H1 (cell line): ENCODE measurements at regions not wholly inside any gene's neighbourhood (a gene's known extent, or its start where the extent isn't known, plus 50 kb on each side); places are given as distances from the start of the nearest gene placed in this dataset.
A peak's percentile ranks its signal among the peaks of the same experiment; 100 is the strongest.

Source experiments
- CTCF ChIA-PET: fragments of 300-600 bp; sonication (Branson Sonifier 250); formaldehyde crosslinking; loops from one replicate; lab custom pipeline; 2021; ENCODE audit not compliant: partially characterized antibody; lab: Charles Lee
- POLR2A ChIA-PET: fragments of 300-600 bp; sonication (Branson Sonifier 250); formaldehyde crosslinking; loops from one replicate; lab custom pipeline; 2021; ENCODE audit warnings: inconsistent platforms; ENCODE audit not compliant: partially characterized antibody; lab: Charles Lee
- DNase-seq, 2 experiments: peaks; one replicate each; pipeline versions ENCODE4 v3.0.0 to v3.0.0-alpha.2; 2010 to 2022; ENCODE audit warnings: low spot score in 2 of 2, low read depth in 1 of 2, mixed read lengths in 1 of 2
- FAIRE-seq: peaks from 2 replicates; lab custom pipeline; 2011; peaks lifted over from hg19 to GRCh38; lab: Jason Lieb, UNC
- H2AFZ ChIP-seq: 2 replicates; pipeline ENCODE4 v1.8.1; 2012; ENCODE audit warnings: low read length, inconsistent platforms
- H2AK5ac ChIP-seq: 2 replicates; pipeline ENCODE4 v1.6.1; 2013; ENCODE audit warnings: low read depth, low read length
- H2BK120ac ChIP-seq: replicated peaks from 2 replicates; pipeline ENCODE3; 2013; ENCODE audit warnings: low read depth, low read length, inconsistent platforms
- H2BK12ac ChIP-seq: 2 replicates; pipeline ENCODE4 v1.6.1; 2013; ENCODE audit warnings: low read depth, low read length
- H2BK15ac ChIP-seq: 2 replicates; pipeline ENCODE4 v1.6.1; 2013; ENCODE audit warnings: low read length
- H2BK20ac ChIP-seq: 2 replicates; pipeline ENCODE4 v1.6.1; 2013; ENCODE audit warnings: low read length
- H2BK5ac ChIP-seq: 2 replicates; pipeline ENCODE4 v1.6.1; 2013; ENCODE audit warnings: low read depth, low read length
- H3K14ac ChIP-seq: 2 replicates; pipeline ENCODE4 v1.6.1; 2013; ENCODE audit warnings: inconsistent platforms; ENCODE audit not compliant: insufficient read length
- H3K18ac ChIP-seq: 2 replicates; pipeline ENCODE4 v1.6.1; 2013; ENCODE audit warnings: low read length; ENCODE audit errors: extremely low read depth
- H3K23ac ChIP-seq: 2 replicates; pipeline ENCODE4 v1.6.1; 2013; ENCODE audit warnings: inconsistent platforms; ENCODE audit not compliant: insufficient read length
- H3K23me2 ChIP-seq: 2 replicates; pipeline ENCODE4 v1.6.1; 2013; ENCODE audit warnings: low read depth, low read length
- H3K27ac ChIP-seq: 2 replicates; pipeline ENCODE4 v1.6.1; 2011; ENCODE audit warnings: low read depth, low read length, inconsistent platforms
- H3K27me3 ChIP-seq, 4 experiments: replicated peaks in 1 of 4; 1 replicate in 1 of 4; 2 replicates in 3 of 4; pipeline versions ENCODE4 v1.6.1 to v1.8.1; 2011 to 2013; ENCODE audit warnings: low read length in 3 of 4, mild to moderate bottlenecking in 3 of 4, inconsistent platforms in 2 of 4, mixed read lengths in 2 of 4, moderate library complexity in 1 of 4; ENCODE audit not compliant: control insufficient read depth in 3 of 4, insufficient read depth in 3 of 4; ENCODE audit errors: extremely low read depth in 1 of 4
- H3K36me3 ChIP-seq, 4 experiments: 2 replicates each; pipeline versions ENCODE4 v1.6.1 to v1.8.1; 2011 to 2013; ENCODE audit warnings: mild to moderate bottlenecking in 4 of 4, low read length in 3 of 4, moderate library complexity in 2 of 4, control low read depth in 1 of 4, inconsistent platforms in 1 of 4; ENCODE audit not compliant: insufficient read depth in 4 of 4, control insufficient read depth in 2 of 4
- H3K4ac ChIP-seq: replicated peaks from 2 replicates; pipeline ENCODE3; 2013; ENCODE audit warnings: low read length, low read depth, mixed read lengths, inconsistent platforms; ENCODE audit not compliant: insufficient read length
- H3K4me1 ChIP-seq, 4 experiments: replicated peaks in 1 of 4; 1 replicate in 1 of 4; 2 replicates in 3 of 4; pipeline versions ENCODE4 v1.6.1 to v1.8.1; 2011 to 2013; ENCODE audit warnings: low read length in 3 of 4, inconsistent platforms in 2 of 4, mixed read lengths in 1 of 4; ENCODE audit not compliant: insufficient read depth in 4 of 4, control insufficient read depth in 3 of 4
- H3K4me2 ChIP-seq, 2 experiments: 2 replicates each; pipeline versions ENCODE4 v1.6.1 to v1.8.1; 2011 to 2013; ENCODE audit warnings: low read depth in 2 of 2, low read length in 2 of 2, control low read depth in 1 of 2, inconsistent platforms in 1 of 2, mild to moderate bottlenecking in 1 of 2; ENCODE audit not compliant: insufficient read depth in 1 of 2
- H3K4me3 ChIP-seq, 4 experiments: fragments of 200-600, 300-600 bp in 1 of 4; sonication (generic), shearing (Covaris generic), sonication (Bioruptor Twin) in 1 of 4; 2 replicates each; pipeline versions ENCODE4 v1.5.1 to v1.8.1; 2011 to 2016; ENCODE audit warnings: low read length in 4 of 4, low read depth in 3 of 4, control low read depth in 2 of 4, inconsistent platforms in 2 of 4, mild to moderate bottlenecking in 2 of 4, mixed read lengths in 1 of 4, moderate library complexity in 1 of 4; ENCODE audit not compliant: insufficient read depth in 2 of 4; ENCODE audit errors: extremely low read depth in 1 of 4
- H3K56ac ChIP-seq: replicated peaks from 2 replicates; pipeline ENCODE3; 2013; ENCODE audit warnings: low read depth, mild to moderate bottlenecking, mixed read lengths, low read length, inconsistent platforms; ENCODE audit not compliant: insufficient read length
- H3K79me1 ChIP-seq: 2 replicates; pipeline ENCODE4 v1.6.1; 2013; ENCODE audit warnings: low read depth, low read length, control low read depth
- H3K79me2 ChIP-seq, 2 experiments: 2 replicates each; pipeline versions ENCODE4 v1.6.1 to v1.8.1; 2012 to 2013; ENCODE audit warnings: low read length in 2 of 2, mild to moderate bottlenecking in 2 of 2, inconsistent platforms in 1 of 2; ENCODE audit not compliant: insufficient read depth in 2 of 2, control insufficient read depth in 1 of 2
- H3K9ac ChIP-seq, 4 experiments: replicated peaks in 1 of 4; 1 replicate in 1 of 4; 2 replicates in 3 of 4; pipeline versions ENCODE4 v1.6.1 to v1.8.1; 2011 to 2013; ENCODE audit warnings: low read depth in 3 of 4, low read length in 3 of 4, control low read depth in 2 of 4, mild to moderate bottlenecking in 2 of 4, moderate library complexity in 2 of 4, inconsistent platforms in 1 of 4; ENCODE audit errors: extremely low read depth in 1 of 4
- H3K9me3 ChIP-seq, 2 experiments: 2 replicates each; pipeline versions ENCODE4 v1.6.1 to v1.8.1; 2012 to 2013; ENCODE audit warnings: mild to moderate bottlenecking in 2 of 2, moderate library complexity in 2 of 2, control low read depth in 1 of 2, inconsistent platforms in 1 of 2, low read depth in 1 of 2, low read length in 1 of 2, mixed read lengths in 1 of 2; ENCODE audit not compliant: insufficient read depth in 2 of 2
- H4K20me1 ChIP-seq, 2 experiments: replicated peaks in 1 of 2; 2 replicates each; pipeline versions ENCODE3 to v1.8.1; 2011 to 2013; ENCODE audit warnings: inconsistent platforms in 2 of 2, low read length in 2 of 2, mild to moderate bottlenecking in 1 of 2; ENCODE audit not compliant: insufficient read depth in 2 of 2, control insufficient read depth in 1 of 2
- H4K5ac ChIP-seq: 2 replicates; pipeline ENCODE4 v1.6.1; 2013; ENCODE audit warnings: low read length, low read depth, mixed read lengths, inconsistent platforms; ENCODE audit not compliant: insufficient read length
- H4K8ac ChIP-seq: 2 replicates; pipeline ENCODE4 v1.8.0; 2013; ENCODE audit warnings: mild to moderate bottlenecking, moderate library complexity, low read length, inconsistent platforms; ENCODE audit not compliant: insufficient read depth; ENCODE audit errors: extremely low read depth
- H4K91ac ChIP-seq: replicated peaks from 2 replicates; pipeline ENCODE3; 2013; ENCODE audit warnings: low read length, mixed read lengths, inconsistent platforms; ENCODE audit not compliant: insufficient read length
- BRCA1 ChIP-seq: IDR thresholded peaks from 2 replicates; pipeline ENCODE4 v1.6.1; 2012; ENCODE audit warnings: low read depth, low read length, improper control_type of control experiment
- CBX5 ChIP-seq: fragments of 300-800, 300-1000 bp; sonication (generic); IDR thresholded peaks from 2 replicates; pipeline ENCODE4 v1.7.1; 2016; ENCODE audit warnings: antibody characterized with exemption, low read length, low read depth
- GABPA ChIP-seq: IDR thresholded peaks from 2 replicates; pipeline ENCODE4 v1.6.1; 2011; ENCODE audit warnings: mild to moderate bottlenecking, low read length, moderate library complexity, borderline replicate concordance; ENCODE audit not compliant: insufficient read depth
- GTF2F1 ChIP-seq: IDR thresholded peaks from 2 replicates; pipeline ENCODE4 v1.6.1; 2012; ENCODE audit warnings: low read depth, low read length, improper control_type of control experiment, borderline replicate concordance
- JUND ChIP-seq: IDR thresholded peaks from 2 replicates; pipeline ENCODE4 v1.6.1; 2011; ENCODE audit warnings: mild to moderate bottlenecking, improper control_type of control experiment, low read length
- KDM5A ChIP-seq: fragments of 200-600 bp; IDR thresholded peaks from 2 replicates; pipeline ENCODE4 v1.7.1; 2012; ENCODE audit warnings: mild to moderate bottlenecking, low read length, inconsistent platforms, mixed read lengths
- RXRA ChIP-seq: IDR thresholded peaks from 2 replicates; pipeline ENCODE4 v1.6.1; 2011; ENCODE audit warnings: low read depth, mild to moderate bottlenecking, low read length, moderate library complexity; ENCODE audit not compliant: insufficient read depth
- SP2 ChIP-seq: IDR thresholded peaks from 2 replicates; pipeline ENCODE4 v1.6.1; 2012; ENCODE audit warnings: mild to moderate bottlenecking, low read length, inconsistent platforms
- SP4 ChIP-seq: IDR thresholded peaks from 2 replicates; pipeline ENCODE4 v1.6.1; 2012; ENCODE audit warnings: low read length, inconsistent platforms
- TCF12 ChIP-seq: IDR thresholded peaks from 2 replicates; pipeline ENCODE4 v1.6.1; 2011; ENCODE audit warnings: low read depth, mild to moderate bottlenecking, low read length
- WGBS, 2 experiments: shearing (Covaris generic) in 1 of 2; methylation state at CpG; one replicate each; pipeline versions ENCODE4 v1.1.6 to v1.1.7; 2013 to 2015; ENCODE audit warnings: low lambda C conversion rate in 2 of 2, mixed read lengths in 2 of 2, inconsistent platforms in 1 of 2, low coverage in 1 of 2, missing lambda C conversion rate in 1 of 2; ENCODE audit not compliant: insufficient replicate concordance in 2 of 2, insufficient coverage in 1 of 2, insufficient read length in 1 of 2; ENCODE audit errors: extremely low coverage in 1 of 2, missing lambda C conversion rate in 1 of 2; 5-methylcytosine and 5-hydroxymethylcytosine counted together
- TF ChIP-seq, protein P1 (sequence below): IDR thresholded peaks from 2 replicates; pipeline ENCODE4 v1.6.1; 2012; ENCODE audit warnings: inconsistent platforms

GRCh38 chr12:124461851-124462623 is 105.4 kb downstream of the NCOR2 start:
- FAIRE-seq (no peak), DNase-seq (no peak)
- H3K79me2 ChIP-seq = peaks cover 3 to 16% of the 10 kb centered on the region in 2 experiments; a peak in 3 of 4 replicates
- CTCF ChIA-PET = interaction anchor here (0.6 kb wide), 1 partner anchor 35 kb away, joined by 3 read pairs; no protein-coding TSS in a partner anchor
- H3K4me1 ChIP-seq = peaks cover 0 to 5% (median 0%) of the 10 kb centered on the region in 4 experiments; a peak in 1 of 7 replicates
- WGBS, 2 experiments = 91% methylated on average over 19 of the region's 22 CpGs; no CpG with 5 or more reads in 1 of the 2 experiments
- H3K14ac ChIP-seq = no peak overlapping the region
- H3K36me3 ChIP-seq = peaks cover 12 to 48% (median 35%) of the 10 kb centered on the region in 4 experiments; a peak in 7 of 8 replicates
- no peak overlapping the region for H4K91ac ChIP-seq
- H3K23ac ChIP-seq = no peak overlapping the region
- H2BK12ac ChIP-seq = peak overlapping the region; percentile 50; the same call in 1 of the 2 replicates
- peaks cover 2% of the 10 kb centered on the region; the same call in 1 of the 2 replicates for H3K23me2 ChIP-seq
- no peak overlapping the region for H3K9ac ChIP-seq
- peak overlapping the region; percentile 2; the same call in 1 of the 2 replicates for H3K27ac ChIP-seq
- H2BK5ac ChIP-seq = peak overlapping the region; percentile 1; the same call in 1 of the 2 replicates
- no peak overlapping the region for H2BK120ac ChIP-seq
- no peak overlapping the region for H3K4me3 ChIP-seq
- H2BK20ac ChIP-seq = no peak overlapping the region
- H3K4me2 ChIP-seq = no peak overlapping the region
- peaks cover 13% of the 10 kb centered on the region for H3K79me1 ChIP-seq
- H4K8ac ChIP-seq = no peak overlapping the region; the same call in 1 of the 2 replicates
- H4K5ac ChIP-seq = no peak overlapping the region
- peaks cover 14 to 16% of the 10 kb centered on the region in 2 experiments for H4K20me1 ChIP-seq
- H2AK5ac ChIP-seq = no peak overlapping the region
- H3K18ac ChIP-seq = no peak overlapping the region
- H3K4ac ChIP-seq = no peak overlapping the region
- H3K27me3 ChIP-seq = no peaks in the 10 kb centered on the region
- H3K56ac ChIP-seq = no peak overlapping the region
- no peak overlapping the region for H2BK15ac ChIP-seq
- H3K9me3 ChIP-seq = no peaks in the 10 kb centered on the region; a peak in 1 of 4 replicates
- POLR2A ChIA-PET = interaction anchor here (1.2 kb wide), 1 partner anchor 51 kb away, joined by 3 read pairs; no protein-coding TSS in a partner anchor
- no peak for TF ChIP-seq BRCA1
- TF ChIP-seq CBX5 = no peak
- no peak for TF ChIP-seq SP2
- TF ChIP-seq GABPA = no peak
- TF ChIP-seq GTF2F1 = no peak
- TF ChIP-seq RXRA = no peak
- no peak for TF ChIP-seq JUND
- TF ChIP-seq SP4 = no peak
- TF ChIP-seq TCF12 = no peak
- TF ChIP-seq, protein P1, sequence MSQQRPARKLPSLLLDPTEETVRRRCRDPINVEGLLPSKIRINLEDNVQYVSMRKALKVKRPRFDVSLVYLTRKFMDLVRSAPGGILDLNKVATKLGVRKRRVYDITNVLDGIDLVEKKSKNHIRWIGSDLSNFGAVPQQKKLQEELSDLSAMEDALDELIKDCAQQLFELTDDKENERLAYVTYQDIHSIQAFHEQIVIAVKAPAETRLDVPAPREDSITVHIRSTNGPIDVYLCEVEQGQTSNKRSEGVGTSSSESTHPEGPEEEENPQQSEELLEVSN = no peak
- TF ChIP-seq KDM5A = no peak
- no peak overlapping the region for H2AFZ ChIP-seq
